ENCODE measurements at regions not wholly inside any gene's neighbourhood (a gene's known extent, or its start where the extent isn't known, plus 50 kb on each side); places are given as distances from the start of the nearest gene placed in this dataset.

GRCh38 chr13:72437458-72437857, 290.0 kb downstream of the MZT1 start:
- peak overlapping the region; percentile 48; the same call in 1 of the 2 replicates for H3K4me2 ChIP-seq
- 0% methylated on average over 1 of the region's 1 CpG for WGBS (ENCODE audit: low lambda C conversion rate)
- no peak overlapping the region for H3K4me3 ChIP-seq (ENCODE audit: low read depth in 2 of 2, low read length in 1 of 2)
- peak overlapping the region in 1 of 2 experiments; percentile 73; a peak in 3 of 4 replicates for H3K27ac ChIP-seq (ENCODE audit: low read depth in 2 of 2, low read length in 1 of 2)
- no peaks in the 10 kb centered on the region for H3K27me3 ChIP-seq (ENCODE audit: insufficient read depth)
- no peak for DNase-seq
- H4K20me1 ChIP-seq (ENCODE audit: insufficient read depth), result no peaks in the 10 kb centered on the region
- no peaks in the 10 kb centered on the region for H3K9me3 ChIP-seq
- H3K79me2 ChIP-seq (ENCODE audit: insufficient read depth), result no peaks in the 10 kb centered on the region
- ChIA-PET POLR2A (no interaction called here), CTCF (no interaction called here)
- no peaks in the 10 kb centered on the region for H3K9me2 ChIP-seq
- H2AFZ ChIP-seq (ENCODE audit: low read depth), result peak overlapping the region; percentile 61
- peaks cover 20% of the 10 kb centered on the region for H3F3A ChIP-seq (replicated peaks; ENCODE audit: insufficient read depth)
- peak overlapping the region; percentile 42; the same call in 1 of the 2 replicates for H3K9ac ChIP-seq
- peaks cover 0 to 14% of the 10 kb centered on the region in 2 experiments; a peak in 2 of 4 replicates for H3K4me1 ChIP-seq (ENCODE audit: control insufficient read depth in 1 of 2, insufficient read depth in 2 of 2, low read depth in 1 of 2, low read length in 1 of 2)
- TF ChIP-seq IRF3 (IDR thresholded peaks at IDR 0.05; ENCODE audit: low read depth, low read length) (no peak), TCF12 (IDR thresholded peaks at IDR 0.05) (peak; percentile 62), GATA2 (CRISPR knock-in tag; IDR thresholded peaks at IDR 0.05) (no peak), EP300 (IDR thresholded peaks at IDR 0.05; ENCODE audit: borderline replicate concordance in 1 of 2, low read depth in 1 of 2, low read length in 1 of 2) (peak in 1 of 2 experiments; percentile 82; a peak in 2 of 4 replicates), FOXM1 (IDR thresholded peaks at IDR 0.05; ENCODE audit: low read depth) (no peak), NFIC (IDR thresholded peaks at IDR 0.05; ENCODE audit: borderline replicate concordance) (peak; percentile 7; the same call in 1 of the 2 replicates), JUND (IDR thresholded peaks at IDR 0.05) (peak; percentile 57; the same call in 1 of the 2 replicates), RFX5 (IDR thresholded peaks at IDR 0.05; ENCODE audit: low read length) (no peak), FOSL2 (IDR thresholded peaks at IDR 0.05; ENCODE audit: borderline replicate concordance, low read depth) (peak; percentile 69), CHD2 (IDR thresholded peaks at IDR 0.05; ENCODE audit: low read length, partially characterized antibody) (no peak)
- TF ChIP-seq, protein P1, sequence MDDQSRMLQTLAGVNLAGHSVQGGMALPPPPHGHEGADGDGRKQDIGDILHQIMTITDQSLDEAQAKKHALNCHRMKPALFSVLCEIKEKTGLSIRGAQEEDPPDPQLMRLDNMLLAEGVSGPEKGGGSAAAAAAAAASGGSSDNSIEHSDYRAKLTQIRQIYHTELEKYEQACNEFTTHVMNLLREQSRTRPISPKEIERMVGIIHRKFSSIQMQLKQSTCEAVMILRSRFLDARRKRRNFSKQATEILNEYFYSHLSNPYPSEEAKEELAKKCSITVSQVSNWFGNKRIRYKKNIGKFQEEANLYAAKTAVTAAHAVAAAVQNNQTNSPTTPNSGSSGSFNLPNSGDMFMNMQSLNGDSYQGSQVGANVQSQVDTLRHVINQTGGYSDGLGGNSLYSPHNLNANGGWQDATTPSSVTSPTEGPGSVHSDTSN (IDR thresholded peaks at IDR 0.05), result peak; percentile 55; the same call in 1 of the 2 replicates
- no peaks in the 10 kb centered on the region for H3K36me3 ChIP-seq (replicated peaks in 1 of 2; ENCODE audit: control insufficient read depth in 1 of 2, insufficient read depth in 2 of 2, low read length in 1 of 2)

DNA sequence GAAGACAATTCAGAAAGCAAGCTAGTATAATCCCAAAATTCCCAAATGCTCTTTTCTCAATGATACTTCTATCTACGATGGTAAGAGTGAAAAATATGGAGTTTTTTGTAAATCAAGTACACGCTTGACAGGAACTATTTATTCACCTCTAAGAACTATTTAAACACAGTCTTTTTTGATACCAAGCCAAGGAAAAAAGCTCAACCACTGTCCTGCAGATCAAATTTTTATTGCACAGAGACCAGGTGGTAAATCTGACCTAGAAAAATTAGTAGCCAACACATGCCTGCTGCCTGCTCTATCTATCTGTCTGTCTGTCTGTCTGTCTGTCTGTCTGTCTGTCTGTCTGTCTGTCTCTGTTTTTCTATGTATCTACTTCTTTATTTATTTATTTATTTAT, 292.2 kb downstream of the MZT1 start:
- CTCF ChIA-PET, result no interaction called here
- TF ChIP-seq YY1 (IDR thresholded peaks at IDR 0.05; ENCODE audit: low read depth) (no peak), RCOR1 (IDR thresholded peaks at IDR 0.05; ENCODE audit: low read length) (no peak), CTCF (IDR thresholded peaks at IDR 0.05) (no peak), TEAD4 (IDR thresholded peaks at IDR 0.05; ENCODE audit: borderline replicate concordance, insufficient read depth) (no peak), MXI1 (IDR thresholded peaks at IDR 0.05; ENCODE audit: low read depth, low read length) (no peak), EP300 (IDR thresholded peaks at IDR 0.05; ENCODE audit: borderline replicate concordance in 1 of 2, low read depth in 1 of 2, low read length in 1 of 2) (no peak), MEF2A (IDR thresholded peaks at IDR 0.05; ENCODE audit: borderline replicate concordance, low read depth) (no peak), GATA2 (CRISPR knock-in tag; IDR thresholded peaks at IDR 0.05) (no peak), POLR2AphosphoS5 (IDR thresholded peaks at IDR 0.05; ENCODE audit: low read depth, low read length) (no peak), MAX (IDR thresholded peaks at IDR 0.05; ENCODE audit: low read depth) (no peak), EZH2phosphoT487 (IDR thresholded peaks at IDR 0.05; ENCODE audit: borderline replicate concordance, low read depth) (no peak)
- TF ChIP-seq, protein P2, sequence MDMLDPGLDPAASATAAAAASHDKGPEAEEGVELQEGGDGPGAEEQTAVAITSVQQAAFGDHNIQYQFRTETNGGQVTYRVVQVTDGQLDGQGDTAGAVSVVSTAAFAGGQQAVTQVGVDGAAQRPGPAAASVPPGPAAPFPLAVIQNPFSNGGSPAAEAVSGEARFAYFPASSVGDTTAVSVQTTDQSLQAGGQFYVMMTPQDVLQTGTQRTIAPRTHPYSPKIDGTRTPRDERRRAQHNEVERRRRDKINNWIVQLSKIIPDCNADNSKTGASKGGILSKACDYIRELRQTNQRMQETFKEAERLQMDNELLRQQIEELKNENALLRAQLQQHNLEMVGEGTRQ (IDR thresholded peaks at IDR 0.05; ENCODE audit: borderline replicate concordance, low read depth, low read length), result no peak
- TF ChIP-seq, protein P1 (IDR thresholded peaks at IDR 0.05), result no peak

More for the DNA sequence above, 292.2 kb downstream of the MZT1 start:
- H3F3A ChIP-seq (replicated peaks; ENCODE audit: insufficient read depth), result peaks cover 20% of the 10 kb centered on the region
- no peaks in the 10 kb centered on the region for H3K79me2 ChIP-seq (ENCODE audit: insufficient read depth)
- H3K36me3 ChIP-seq (replicated peaks in 1 of 2; ENCODE audit: control insufficient read depth in 1 of 2, insufficient read depth in 2 of 2, low read length in 1 of 2), result no peaks in the 10 kb centered on the region
- peaks cover 0 to 14% of the 10 kb centered on the region in 2 experiments; a peak in 2 of 4 replicates for H3K4me1 ChIP-seq (ENCODE audit: control insufficient read depth in 1 of 2, insufficient read depth in 2 of 2, low read depth in 1 of 2, low read length in 1 of 2)
- H4K20me1 ChIP-seq (ENCODE audit: insufficient read depth), result no peaks in the 10 kb centered on the region
- 89% methylated on average over 2 of the region's 2 CpGs for WGBS (ENCODE audit: low lambda C conversion rate)
- POLR2A ChIA-PET, result no interaction called here
- H3K27ac ChIP-seq (ENCODE audit: low read depth in 2 of 2, low read length in 1 of 2), result no peak overlapping the region
- no peaks in the 10 kb centered on the region for H3K27me3 ChIP-seq (ENCODE audit: insufficient read depth)
- H3K4me3 ChIP-seq (ENCODE audit: low read depth in 2 of 2, low read length in 1 of 2), result no peak overlapping the region
- H3K9me3 ChIP-seq, result no peaks in the 10 kb centered on the region
- no peak overlapping the region for H3K9ac ChIP-seq
- no peaks in the 10 kb centered on the region for H3K9me2 ChIP-seq
- no peak for DNase-seq
- no peak overlapping the region for H2AFZ ChIP-seq (ENCODE audit: low read depth)
- no peak overlapping the region for H3K4me2 ChIP-seq

All from SK-N-SH (cell line).